8988T (cell line): ENCODE measurements at regions not wholly inside any gene's neighbourhood (a gene's known extent, or its start where the extent isn't known, plus 50 kb on each side); places are given as distances from the start of the nearest gene placed in this dataset.
"Not testable (repeated sequence)": the region's sequence is repeated elsewhere in the genome, so short reads cannot be mapped to it uniquely, and the experiment has no call there.

Experiments
- DNase-seq: peaks from one replicate; pipeline ENCODE4 v3.0.0; 2011

DNA sequence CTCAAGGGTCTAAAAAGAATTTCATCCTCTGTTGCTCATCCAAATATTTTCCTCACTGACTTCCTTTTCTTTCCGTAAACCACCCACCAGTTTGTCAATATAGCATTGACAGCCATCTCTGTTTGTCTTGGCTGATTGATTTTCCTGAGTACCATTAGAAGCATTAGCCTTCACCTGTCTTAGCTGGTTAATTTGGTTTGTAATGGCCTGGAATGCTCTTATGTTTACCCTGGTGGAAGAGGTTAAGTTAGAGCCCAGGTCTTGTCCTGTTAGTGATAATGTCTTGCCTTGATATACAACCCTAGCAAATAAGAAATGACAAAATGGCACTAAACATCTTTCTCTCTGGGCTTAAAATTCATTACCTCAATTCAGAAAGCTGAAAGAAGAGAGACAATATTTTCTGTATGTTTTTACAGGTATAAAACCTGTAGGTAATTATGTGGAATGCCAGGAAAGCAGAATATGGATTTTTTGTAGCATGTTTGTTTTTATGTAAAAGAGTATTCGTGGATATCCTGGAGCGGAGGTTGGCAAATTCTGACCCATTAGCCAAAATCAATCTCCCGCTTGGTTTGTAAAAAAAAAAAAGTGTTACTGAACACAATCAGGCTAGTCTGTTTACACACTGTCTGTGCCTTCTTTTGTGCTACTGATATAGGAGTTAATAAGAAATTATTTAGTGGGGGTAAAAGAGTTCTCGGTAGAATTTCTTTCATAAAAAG is 224.4 kb upstream of the DAAM1 start:
- no peak for DNase-seq

GRCh38 chr14:58964598-58964928 is 223.9 kb upstream of the DAAM1 start:
- DNase-seq: no peak

DNA sequence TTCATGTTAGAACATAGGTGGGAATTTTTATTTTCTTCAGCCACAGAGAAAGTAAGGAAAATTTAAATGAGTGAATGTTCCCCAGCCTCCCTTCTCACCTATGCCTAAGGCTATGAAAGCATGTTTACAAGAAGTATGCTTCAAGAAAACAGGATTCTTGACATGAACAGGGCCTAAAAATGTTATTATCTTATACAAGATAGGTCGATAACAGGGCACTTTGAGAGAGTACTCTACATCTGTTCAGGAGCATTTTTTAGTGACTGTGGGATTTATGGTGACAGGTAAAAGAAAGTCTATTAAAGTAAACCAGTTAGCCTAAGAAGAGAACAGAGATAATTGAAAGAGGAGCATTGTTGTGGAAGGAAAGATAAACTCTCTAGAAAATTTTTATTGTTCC is 222.9 kb upstream of the DAAM1 start:
- no peak for DNase-seq

GRCh38 chr14:58966997-58967396 is 221.5 kb upstream of the DAAM1 start:
- no peak for DNase-seq

DNA sequence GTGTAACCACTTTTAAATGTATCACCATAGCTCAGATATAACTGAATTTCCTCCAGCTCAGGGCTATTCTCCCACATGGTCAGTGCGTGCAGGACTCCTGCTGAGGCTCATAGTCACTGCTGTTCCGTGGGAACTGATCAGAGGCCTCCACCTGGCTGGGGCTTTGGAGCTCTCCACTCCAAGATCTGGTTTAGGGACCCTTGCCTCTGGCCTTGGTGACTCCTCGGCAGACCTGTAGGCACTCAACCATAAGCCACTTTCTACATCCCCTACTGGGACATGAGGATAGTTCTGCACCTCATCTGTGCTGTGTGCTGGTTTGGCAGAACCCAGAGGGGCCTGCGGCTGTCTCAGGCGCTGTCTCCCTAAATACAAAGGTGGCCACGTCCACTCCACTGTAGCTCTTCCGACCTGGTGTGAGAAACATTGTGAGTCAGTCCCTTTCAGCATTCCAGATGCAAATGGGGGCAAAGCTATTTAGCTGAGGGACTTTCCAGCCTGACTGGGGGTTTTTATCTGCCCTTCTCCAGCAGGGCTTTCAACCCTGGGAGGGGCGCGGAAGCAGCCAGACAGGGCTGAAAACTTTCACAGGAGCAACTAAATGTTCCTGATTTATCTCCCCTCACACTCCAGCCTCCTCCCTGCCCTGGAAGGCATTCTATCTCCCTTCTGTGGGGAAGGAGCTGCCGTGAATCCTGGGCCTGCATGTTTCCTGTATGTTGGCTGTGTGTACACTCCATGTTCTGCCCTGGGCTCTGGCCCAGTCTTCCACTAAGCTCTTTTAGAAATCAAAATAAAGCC is 218.3 kb upstream of the DAAM1 start:
- no peak for DNase-seq

DNA sequence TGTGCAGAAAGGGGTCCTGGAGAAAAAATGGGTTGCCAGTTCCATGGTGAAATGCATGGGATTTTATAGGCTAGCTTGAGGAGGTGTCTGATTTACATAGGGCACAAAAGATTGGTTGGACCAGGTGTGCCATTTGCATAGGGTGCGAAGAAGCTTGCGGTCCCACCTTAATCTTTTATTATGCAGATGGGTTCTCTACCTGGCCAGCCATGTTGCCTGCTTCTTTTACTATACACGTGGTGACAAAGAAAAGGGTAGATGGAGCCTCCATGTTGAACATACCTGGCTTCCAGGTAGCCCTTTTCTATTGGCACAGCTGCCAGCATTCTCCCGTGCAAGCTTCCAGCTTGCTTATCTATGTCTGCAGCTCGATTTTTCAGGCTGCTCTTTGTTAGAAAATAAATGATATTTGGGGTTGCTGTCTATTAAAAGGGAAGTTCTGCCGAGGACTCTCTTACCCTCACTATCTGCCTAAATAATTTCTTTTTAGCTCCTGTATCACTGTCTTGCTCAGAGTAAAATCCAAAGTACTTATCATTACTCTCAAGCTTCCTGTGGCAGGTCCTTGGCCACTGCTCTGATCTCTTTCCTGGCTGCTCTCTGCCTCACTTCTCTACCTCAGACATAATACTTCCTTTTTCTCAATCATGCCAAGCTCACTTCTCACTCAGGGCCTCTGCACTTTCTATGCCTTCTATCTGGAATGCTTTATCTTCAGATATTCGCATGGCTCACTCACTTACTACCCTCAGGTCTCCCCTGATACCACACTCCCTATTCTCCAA is 216.0 kb upstream of the DAAM1 start:
- no peak for DNase-seq

DNA sequence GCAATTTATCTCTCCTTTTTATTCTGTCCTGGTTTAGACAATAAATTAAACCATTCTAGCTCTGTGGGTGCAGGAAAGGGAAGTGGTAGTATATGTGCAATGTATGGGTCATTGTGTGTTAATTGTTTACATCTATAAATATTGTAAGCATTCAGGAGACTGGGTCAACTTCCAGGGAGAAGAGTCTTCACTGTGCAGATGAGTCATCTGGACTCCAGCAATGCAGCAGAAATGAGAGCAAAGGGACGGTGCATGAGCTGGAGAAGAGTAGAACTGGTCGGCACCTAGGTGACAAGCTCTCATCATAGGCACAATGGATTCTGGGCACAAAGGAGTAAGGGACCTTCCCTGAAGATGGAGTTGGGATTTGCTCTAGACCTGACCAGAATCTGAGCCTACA is 211.1 kb upstream of the DAAM1 start:
- DNase-seq: no peak

GRCh38 chr14:58978343-58978742 is 210.1 kb upstream of the DAAM1 start:
- DNase-seq: no peak

GRCh38 chr14:58979325-58979724 is 209.1 kb upstream of the DAAM1 start:
- no peak for DNase-seq

DNA sequence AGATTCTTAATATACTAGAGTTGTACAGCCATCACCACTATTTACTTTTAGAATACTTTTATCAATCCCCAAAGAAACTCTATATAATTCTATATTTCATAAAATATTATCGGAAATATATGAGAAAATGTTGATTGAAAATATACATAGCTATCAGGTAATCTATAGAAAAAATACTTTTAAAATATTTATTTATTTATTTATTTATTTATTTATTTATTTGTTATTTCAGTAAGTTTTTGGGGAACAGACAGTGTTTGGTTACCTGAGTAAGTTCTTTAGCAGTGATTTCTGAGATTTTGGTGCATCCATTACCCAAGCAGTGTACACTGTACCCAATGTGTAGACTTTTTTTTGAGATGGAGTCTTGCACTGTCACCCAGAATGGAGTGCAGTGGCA is 206.6 kb upstream of the DAAM1 start:
- DNase-seq: no peak

GRCh38 chr14:58985786-58986185 is 202.7 kb upstream of the DAAM1 start:
- DNase-seq: no peak

DNA sequence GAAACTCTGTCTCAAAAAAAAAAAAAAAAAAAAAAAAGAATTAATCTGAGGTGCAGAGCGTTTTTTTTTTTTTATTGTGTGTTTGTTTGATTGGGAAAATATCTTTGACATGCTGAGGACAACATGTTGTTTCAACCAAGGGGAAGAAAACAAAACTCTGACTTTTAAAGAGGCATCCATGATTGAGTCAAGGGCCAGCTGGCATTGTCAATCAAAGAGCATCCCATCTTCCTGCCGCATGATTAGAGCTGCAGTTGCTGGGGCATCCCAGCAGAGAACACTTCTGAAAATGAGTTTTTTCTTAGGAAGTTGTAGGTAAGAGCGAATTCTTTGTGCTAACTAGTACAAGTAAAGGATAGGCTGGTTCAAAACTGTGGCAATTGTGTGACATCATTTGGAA is 200.9 kb upstream of the DAAM1 start:
- DNase-seq: no peak

- no peak for DNase-seq
Measured at GRCh38 chr14:58992935-58993334, 195.5 kb upstream of the DAAM1 start.

GRCh38 chr14:58994130-58994529 is 194.3 kb upstream of the DAAM1 start:
- DNase-seq: no peak

- DNase-seq: no peak
Measured at GRCh38 chr14:59004012-59004411, 184.5 kb upstream of the DAAM1 start.

GRCh38 chr14:59006179-59006578 is 182.3 kb upstream of the DAAM1 start:
- DNase-seq: not testable (repeated sequence)

- DNase-seq: no peak
Measured at GRCh38 chr14:59009967-59010366, 178.5 kb upstream of the DAAM1 start.

GRCh38 chr14:59013672-59014298 is 174.7 kb upstream of the DAAM1 start:
- no peak for DNase-seq

- no peak for DNase-seq
Measured at GRCh38 chr14:59015482-59015881, 173.0 kb upstream of the DAAM1 start.

GRCh38 chr14:59017285-59017965 is 171.0 kb upstream of the DAAM1 start:
- no peak for DNase-seq

GRCh38 chr14:59018460-59018859 is 170.0 kb upstream of the DAAM1 start:
- no peak for DNase-seq

- DNase-seq: no peak
Measured at GRCh38 chr14:59018978-59019377, 169.5 kb upstream of the DAAM1 start.

GRCh38 chr14:59020382-59020781 is 168.1 kb upstream of the DAAM1 start:
- no peak for DNase-seq
